Breast epithelium (tissue), 3 donors: ENCODE measurements at regions not wholly inside any gene's neighbourhood (a gene's known extent, or its start where the extent isn't known, plus 50 kb on each side); places are given as distances from the start of the nearest gene placed in this dataset.

ENCODE experiments used
- POLR2A ChIP-seq: fragments of 450-650 bp; IDR thresholded peaks from one replicate; pipeline ENCODE4 v1.6.1; 2016; ENCODE audit warnings: antibody characterized with exemption, mild to moderate bottlenecking, moderate library complexity
- POLR2AphosphoS5 ChIP-seq, 3 donors: sonication (generic); formaldehyde crosslinking; IDR thresholded peaks; one replicate each; pipeline ENCODE4 v1.6.1; 2017; ENCODE audit warnings: antibody characterized with exemption in 3 of 3

DNA sequence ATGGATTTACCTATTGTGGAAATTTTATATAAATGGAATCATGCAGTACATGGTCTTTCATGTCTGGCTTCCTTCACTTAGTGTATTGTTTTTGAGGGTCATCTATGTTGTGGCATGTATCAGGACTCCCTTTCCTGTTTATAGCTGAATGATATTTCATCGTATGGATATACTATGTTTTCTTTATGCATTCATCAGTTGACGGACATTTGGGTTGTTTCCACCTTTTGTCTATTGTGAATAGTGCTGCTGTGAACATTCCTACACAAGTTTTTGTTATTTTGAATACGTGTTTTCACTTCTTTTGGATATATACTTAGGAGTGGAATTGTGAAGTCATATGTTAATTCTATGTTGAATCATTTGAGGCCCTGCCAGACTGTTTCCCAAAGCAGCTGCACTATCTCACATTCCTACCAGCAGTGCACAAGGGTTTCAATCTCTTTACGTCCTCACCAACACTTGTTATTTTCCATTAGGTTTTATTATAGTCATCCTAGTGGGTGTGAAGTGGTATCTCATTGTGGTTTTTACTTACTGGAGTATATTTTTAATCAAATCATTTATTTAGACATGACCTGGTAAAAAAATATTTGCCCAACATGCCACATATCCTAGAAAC is 262.7 kb downstream of the DLEU7 start:
- TF ChIP-seq POLR2A (no peak), POLR2AphosphoS5 (IDR thresholded peaks at IDR 0.05) (no peak)
